ENCODE measurements at regions not wholly inside any gene's neighbourhood (a gene's known extent, or its start where the extent isn't known, plus 50 kb on each side); places are given as distances from the start of the nearest gene placed in this dataset.

- CTCF ChIA-PET, result interaction anchor here (1.1 kb wide), 1 partner anchor 111 kb away, joined by 4 read pairs; no protein-coding TSS in a partner anchor
- Histone ChIP-seq H3K27ac (ENCODE audit: extremely low read depth, low read depth, low read length) (no peak overlapping the region), H3K36me3 (ENCODE audit: control insufficient read depth in 2 of 2, insufficient read depth in 1 of 2, low read length in 2 of 2) (no peaks in the 10 kb centered on the region), H3K9me3 (ENCODE audit: control insufficient read depth, insufficient read depth, low read depth, low read length) (no peaks in the 10 kb centered on the region), H3K4me1 (ENCODE audit: control insufficient read depth, insufficient read depth, low read length) (no peaks in the 10 kb centered on the region), H3K4me3 (ENCODE audit: low read depth, low read length) (no peak overlapping the region)
- POLR2A ChIA-PET, result no interaction called here
- TF ChIP-seq IKZF3 (tag by site-specific recombination; IDR thresholded peaks at IDR 0.05) (no peak), ZBTB17 (tag by site-specific recombination; IDR thresholded peaks at IDR 0.05) (no peak), ZNF302 (tag by site-specific recombination; IDR thresholded peaks at IDR 0.05; ENCODE audit: low read depth) (no peak), ZNF514 (tag by site-specific recombination; IDR thresholded peaks at IDR 0.05) (no peak), YY2 (tag by site-specific recombination; IDR thresholded peaks at IDR 0.05) (no peak), ZNF544 (tag by site-specific recombination; IDR thresholded peaks at IDR 0.05) (no peak), GFI1B (tag by site-specific recombination; IDR thresholded peaks at IDR 0.05) (no peak), GLIS2 (tag by site-specific recombination; IDR thresholded peaks at IDR 0.05) (no peak), ZNF670 (tag by site-specific recombination; IDR thresholded peaks at IDR 0.05; ENCODE audit: low read depth) (no peak), ZFP41 (tag by site-specific recombination; IDR thresholded peaks at IDR 0.05; ENCODE audit: borderline replicate concordance) (no peak), GLIS1 (tag by site-specific recombination; IDR thresholded peaks at IDR 0.05) (no peak), PBX3 (CRISPR knock-in tag; IDR thresholded peaks at IDR 0.05) (no peak), PRDM10 (tag by site-specific recombination; IDR thresholded peaks at IDR 0.05) (no peak), ZNF571 (tag by site-specific recombination; IDR thresholded peaks at IDR 0.05) (no peak), ZNF274 (IDR thresholded peaks at IDR 0.05; ENCODE audit: low read length) (no peak), ZNF274 (tag by site-specific recombination; IDR thresholded peaks at IDR 0.05; ENCODE audit: borderline replicate concordance) (no peak), INSM2 (tag by site-specific recombination; IDR thresholded peaks at IDR 0.05) (no peak)
Observed at GRCh38 chr4:57278780-57279179, 168.6 kb upstream of the IGFBP7 start.

GRCh38 chr4:57274082-57274481, 163.9 kb upstream of the IGFBP7 start:
- CTCF ChIA-PET, result no interaction called here

More at GRCh38 chr4:57274082-57274481, 163.9 kb upstream of the IGFBP7 start:
- Histone ChIP-seq H3K36me3 (ENCODE audit: control insufficient read depth in 2 of 2, insufficient read depth in 1 of 2, low read length in 2 of 2) (no peaks in the 10 kb centered on the region), H3K4me1 (ENCODE audit: control insufficient read depth, insufficient read depth, low read length) (no peaks in the 10 kb centered on the region), H3K27ac (ENCODE audit: extremely low read depth, low read depth, low read length) (no peak overlapping the region), H3K9me3 (ENCODE audit: control insufficient read depth, insufficient read depth, low read depth, low read length) (no peaks in the 10 kb centered on the region), H3K4me3 (ENCODE audit: low read depth, low read length) (no peak overlapping the region)
- TF ChIP-seq KLF1 (tag by site-specific recombination; IDR thresholded peaks at IDR 0.05) (no peak), YY2 (tag by site-specific recombination; IDR thresholded peaks at IDR 0.05) (no peak), ZFP69B (tag by site-specific recombination; IDR thresholded peaks at IDR 0.05) (no peak), YY1 (tag by site-specific recombination; IDR thresholded peaks at IDR 0.05) (no peak), HOXC10 (CRISPR knock-in tag; IDR thresholded peaks at IDR 0.05) (no peak), ZNF791 (tag by site-specific recombination; IDR thresholded peaks at IDR 0.05) (no peak), ZNF335 (tag by site-specific recombination; conservative IDR thresholded peaks at IDR 0.05) (no peak)
- POLR2A ChIA-PET, result no interaction called here
